ENCODE measurements at regions not wholly inside any gene's neighbourhood (a gene's known extent, or its start where the extent isn't known, plus 50 kb on each side); places are given as distances from the start of the nearest gene placed in this dataset.

DNA sequence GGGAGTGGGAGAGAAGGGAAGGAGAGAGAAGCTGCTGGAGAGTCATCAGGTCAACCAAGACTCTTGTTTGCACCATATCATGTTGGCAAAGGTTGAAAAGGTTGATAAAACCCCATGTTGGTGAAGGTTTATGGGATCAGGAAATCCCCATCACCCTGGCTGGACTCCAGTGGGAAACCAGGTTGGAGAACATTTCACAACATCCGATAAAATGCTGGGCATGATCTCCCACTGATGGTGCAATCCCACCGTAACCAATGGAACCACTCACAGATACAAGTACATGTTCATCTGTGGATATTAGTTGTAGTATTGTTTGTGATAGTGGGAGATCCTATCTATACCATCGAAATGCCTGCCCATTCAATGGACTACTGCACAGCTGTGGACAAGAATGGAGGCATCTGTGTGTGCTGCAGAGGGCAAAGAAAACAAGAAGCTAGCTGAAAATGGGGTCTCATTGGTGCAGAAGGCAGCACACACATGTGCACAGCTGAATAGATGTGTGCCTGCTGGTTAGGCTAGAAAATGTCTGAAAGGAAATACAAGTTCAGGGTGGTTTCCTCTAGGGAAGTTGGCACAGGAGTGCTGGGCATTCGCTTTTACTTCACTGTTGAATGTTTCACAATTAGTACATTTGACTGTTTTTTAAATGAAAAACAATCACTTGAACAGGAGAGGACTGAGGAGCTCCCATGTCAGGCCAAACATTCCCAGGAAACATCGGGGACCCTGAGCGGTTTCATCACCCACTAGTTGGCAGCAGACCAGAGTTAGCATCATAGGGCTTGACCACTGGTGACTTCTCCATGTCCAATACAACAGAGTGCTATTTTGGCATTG is 80.4 kb upstream of the MGMT start:
- H3K27ac ChIP-seq, result no peak overlapping the region
- no peak for TF ChIP-seq CTCF (IDR thresholded peaks at IDR 0.05)

DNA sequence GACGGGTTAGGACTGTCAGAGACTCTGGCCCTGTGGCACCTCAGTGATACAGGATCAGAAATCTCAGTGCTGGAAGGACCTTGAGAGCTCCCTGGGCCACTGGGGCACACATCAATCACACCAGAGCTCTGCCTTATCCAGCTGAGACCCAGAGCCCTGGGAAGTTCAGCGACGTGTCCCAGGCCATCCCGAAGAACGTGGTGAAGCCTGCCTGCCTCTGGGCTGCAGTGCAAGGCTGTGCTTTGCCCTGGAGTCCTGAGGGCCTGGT is 79.8 kb upstream of the MGMT start:
- no peaks in the 10 kb centered on the region for H3K36me3 ChIP-seq
- H3K9me3 ChIP-seq, result no peaks in the 10 kb centered on the region
- no peak overlapping the region for H3K4me3 ChIP-seq (ENCODE audit: low read depth in 1 of 2, low read length in 1 of 2)
- no peaks in the 10 kb centered on the region for H3K27me3 ChIP-seq
- peaks cover 3 to 10% of the 10 kb centered on the region in 2 experiments for H3K4me1 ChIP-seq (ENCODE audit: control insufficient read depth in 1 of 2, insufficient read depth in 1 of 2, low read depth in 1 of 2, low read length in 1 of 2)
- H3K27ac ChIP-seq, result no peak overlapping the region
- no peak for TF ChIP-seq CTCF (IDR thresholded peaks at IDR 0.05)

More for the DNA sequence above, 80.4 kb upstream of the MGMT start:
- peaks cover 3 to 10% of the 10 kb centered on the region in 2 experiments for H3K4me1 ChIP-seq (ENCODE audit: control insufficient read depth in 1 of 2, insufficient read depth in 1 of 2, low read depth in 1 of 2, low read length in 1 of 2)
- no peaks in the 10 kb centered on the region for H3K36me3 ChIP-seq
- H3K4me3 ChIP-seq (ENCODE audit: low read depth in 1 of 2, low read length in 1 of 2), result no peak overlapping the region
- H3K9me3 ChIP-seq, result no peaks in the 10 kb centered on the region
- no peaks in the 10 kb centered on the region for H3K27me3 ChIP-seq

GRCh38 chr10:129388435-129388834 is 78.6 kb upstream of the MGMT start:
- Histone ChIP-seq H3K27ac (no peak overlapping the region), H3K9me3 (no peaks in the 10 kb centered on the region), H3K27me3 (peaks cover 7% of the 10 kb centered on the region), H3K36me3 (no peaks in the 10 kb centered on the region), H3K4me1 (ENCODE audit: control insufficient read depth in 1 of 2, insufficient read depth in 1 of 2, low read depth in 1 of 2, low read length in 1 of 2) (peaks cover 3 to 10% of the 10 kb centered on the region in 2 experiments), H3K4me3 (ENCODE audit: low read depth in 1 of 2, low read length in 1 of 2) (no peak overlapping the region)
- no peak for TF ChIP-seq CTCF (IDR thresholded peaks at IDR 0.05)

- Histone ChIP-seq H3K36me3 (no peaks in the 10 kb centered on the region), H3K4me1 (ENCODE audit: control insufficient read depth in 1 of 2, insufficient read depth in 1 of 2, low read depth in 1 of 2, low read length in 1 of 2) (peaks cover 3 to 10% of the 10 kb centered on the region in 2 experiments), H3K4me3 (ENCODE audit: low read depth in 1 of 2, low read length in 1 of 2) (no peak overlapping the region), H3K27me3 (peaks cover 13% of the 10 kb centered on the region), H3K9me3 (no peaks in the 10 kb centered on the region), H3K27ac (no peak overlapping the region)
- TF ChIP-seq CTCF (IDR thresholded peaks at IDR 0.05), result no peak
Measured at GRCh38 chr10:129389194-129389593, 77.8 kb upstream of the MGMT start.

DNA sequence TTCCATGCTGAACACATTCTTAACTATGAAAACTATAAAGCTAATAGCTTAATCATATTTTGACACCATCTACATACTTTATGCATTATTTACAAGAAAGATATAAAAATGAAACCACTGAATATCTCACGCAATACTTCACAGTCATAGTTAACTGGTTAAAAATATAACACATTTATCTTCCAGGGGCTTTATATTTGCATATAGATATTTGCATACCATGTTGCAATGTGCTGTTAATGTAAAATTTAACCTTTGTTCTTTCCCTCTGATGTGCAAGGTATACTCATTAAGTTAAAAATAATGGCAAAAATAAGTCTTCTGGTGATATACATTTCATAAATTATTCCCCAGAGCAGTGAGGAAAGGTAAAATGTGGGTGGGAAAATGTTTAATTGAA is 76.9 kb upstream of the MGMT start:
- no peak for TF ChIP-seq CTCF (IDR thresholded peaks at IDR 0.05)
- Histone ChIP-seq H3K4me1 (ENCODE audit: control insufficient read depth in 1 of 2, insufficient read depth in 1 of 2, low read depth in 1 of 2, low read length in 1 of 2) (peaks cover 3 to 10% of the 10 kb centered on the region in 2 experiments), H3K4me3 (ENCODE audit: low read depth in 1 of 2, low read length in 1 of 2) (no peak overlapping the region), H3K27ac (no peak overlapping the region), H3K27me3 (peaks cover 19% of the 10 kb centered on the region), H3K36me3 (no peaks in the 10 kb centered on the region), H3K9me3 (no peaks in the 10 kb centered on the region)
